PC-3 (cell line): ENCODE measurements at regions not wholly inside any gene's neighbourhood (a gene's known extent, or its start where the extent isn't known, plus 50 kb on each side); places are given as distances from the start of the nearest gene placed in this dataset.

Experiments
- CTCF ChIP-seq: fragments of 300-600 bp; sonication (generic); conservative IDR thresholded peaks from 2 replicates; pipeline ENCODE4 v1.5.1; 2017; ENCODE audit warnings: antibody characterized with exemption, low read depth, mild to moderate bottlenecking, low read length
- EZH2 ChIP-seq: fragments of 300-600 bp; sonication (generic); IDR thresholded peaks from one replicate; pipeline ENCODE4 v1.6.1; 2017; ENCODE audit warnings: antibody characterized with exemption, mild to moderate bottlenecking, low read length; ENCODE audit not compliant: unreplicated experiment

- no peak for TF ChIP-seq CTCF
- TF ChIP-seq EZH2: no peak
Observed at GRCh38 chr12:86621957-86622356, 365.8 kb upstream of the MGAT4C start.
